Cardiac fibroblast (primary cell): ENCODE measurements at regions not wholly inside any gene's neighbourhood (a gene's known extent, or its start where the extent isn't known, plus 50 kb on each side); places are given as distances from the start of the nearest gene placed in this dataset.
A peak's percentile ranks its signal among the peaks of the same experiment; 100 is the strongest.

Experiments used
- DNase-seq, 2 donors: peaks; one replicate each; pipeline versions ENCODE4 v3.0.0 to v3.0.0-alpha.2; 2010; ENCODE audit warnings: low read depth in 2 of 2
- H3K4me3 ChIP-seq, 2 donors: replicated peaks in 1 of 2; 1 replicate in 1 of 2; 2 replicates in 1 of 2; pipeline ENCODE4 v1.5.1; 2011; ENCODE audit warnings: low read depth in 2 of 2, low read length in 2 of 2, mild to moderate bottlenecking in 2 of 2, moderate library complexity in 1 of 2
- TF ChIP-seq, protein P1 (sequence below): IDR thresholded peaks from one replicate; pipeline ENCODE4 v1.5.1; 2011; ENCODE audit warnings: low read depth, mild to moderate bottlenecking, low read length, inconsistent platforms

DNA sequence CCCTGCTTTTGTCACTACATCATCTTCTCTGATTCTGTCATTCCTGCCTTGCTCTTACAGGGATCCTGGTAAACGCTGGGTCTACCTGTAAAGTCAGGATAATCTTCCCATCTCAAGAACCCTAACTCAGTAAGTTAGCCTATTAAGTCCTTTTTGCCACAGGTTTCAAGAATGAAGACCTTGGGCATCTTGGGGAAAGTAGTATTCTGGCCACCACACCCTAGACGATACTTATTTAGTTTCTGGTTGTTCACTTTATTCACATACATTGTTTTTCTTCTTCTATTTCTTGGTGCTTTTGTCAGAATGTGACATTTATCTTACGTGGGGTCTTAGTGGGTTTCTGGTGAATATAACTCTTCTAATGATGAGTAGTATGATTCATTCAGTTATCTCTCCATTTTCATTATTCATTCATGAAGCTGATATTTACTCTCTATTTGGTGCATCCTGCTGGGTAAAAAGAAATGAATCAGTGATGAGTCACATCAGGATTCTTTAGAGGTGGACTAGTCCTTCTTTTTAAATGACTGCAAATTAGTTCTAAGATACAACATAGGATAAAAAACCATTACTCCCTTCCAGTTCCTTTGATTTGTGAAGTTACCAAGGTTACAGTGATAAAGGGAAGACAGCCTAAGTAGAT lies 514.4 kb upstream of the B3GALT2 start:
- TF ChIP-seq, protein P1, sequence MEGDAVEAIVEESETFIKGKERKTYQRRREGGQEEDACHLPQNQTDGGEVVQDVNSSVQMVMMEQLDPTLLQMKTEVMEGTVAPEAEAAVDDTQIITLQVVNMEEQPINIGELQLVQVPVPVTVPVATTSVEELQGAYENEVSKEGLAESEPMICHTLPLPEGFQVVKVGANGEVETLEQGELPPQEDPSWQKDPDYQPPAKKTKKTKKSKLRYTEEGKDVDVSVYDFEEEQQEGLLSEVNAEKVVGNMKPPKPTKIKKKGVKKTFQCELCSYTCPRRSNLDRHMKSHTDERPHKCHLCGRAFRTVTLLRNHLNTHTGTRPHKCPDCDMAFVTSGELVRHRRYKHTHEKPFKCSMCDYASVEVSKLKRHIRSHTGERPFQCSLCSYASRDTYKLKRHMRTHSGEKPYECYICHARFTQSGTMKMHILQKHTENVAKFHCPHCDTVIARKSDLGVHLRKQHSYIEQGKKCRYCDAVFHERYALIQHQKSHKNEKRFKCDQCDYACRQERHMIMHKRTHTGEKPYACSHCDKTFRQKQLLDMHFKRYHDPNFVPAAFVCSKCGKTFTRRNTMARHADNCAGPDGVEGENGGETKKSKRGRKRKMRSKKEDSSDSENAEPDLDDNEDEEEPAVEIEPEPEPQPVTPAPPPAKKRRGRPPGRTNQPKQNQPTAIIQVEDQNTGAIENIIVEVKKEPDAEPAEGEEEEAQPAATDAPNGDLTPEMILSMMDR, result no peak
- DNase-seq, result peak; percentile 28 to 50
- no peak overlapping the region for H3K4me3 ChIP-seq

DNA sequence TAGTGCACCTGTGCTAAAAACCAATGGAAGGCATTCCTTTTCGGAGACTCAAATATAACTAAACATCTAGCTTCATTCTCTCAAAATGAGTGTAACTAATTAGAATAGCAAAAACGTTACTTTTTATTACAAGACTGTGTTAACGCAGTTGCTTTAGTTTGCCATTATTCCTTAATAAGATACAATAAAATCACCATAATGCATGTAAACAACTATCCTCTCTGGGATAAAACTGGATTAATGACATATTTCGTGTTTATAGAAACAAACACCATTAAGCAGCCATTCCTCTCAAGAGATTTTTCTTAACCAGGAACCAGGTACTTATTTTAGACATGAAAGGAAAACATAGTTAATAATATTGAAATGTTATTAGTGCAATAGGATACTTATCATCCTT lies 512.8 kb upstream of the B3GALT2 start:
- TF ChIP-seq, protein P1, result no peak
- DNase-seq, result no peak
- H3K4me3 ChIP-seq, result no peak overlapping the region

DNA sequence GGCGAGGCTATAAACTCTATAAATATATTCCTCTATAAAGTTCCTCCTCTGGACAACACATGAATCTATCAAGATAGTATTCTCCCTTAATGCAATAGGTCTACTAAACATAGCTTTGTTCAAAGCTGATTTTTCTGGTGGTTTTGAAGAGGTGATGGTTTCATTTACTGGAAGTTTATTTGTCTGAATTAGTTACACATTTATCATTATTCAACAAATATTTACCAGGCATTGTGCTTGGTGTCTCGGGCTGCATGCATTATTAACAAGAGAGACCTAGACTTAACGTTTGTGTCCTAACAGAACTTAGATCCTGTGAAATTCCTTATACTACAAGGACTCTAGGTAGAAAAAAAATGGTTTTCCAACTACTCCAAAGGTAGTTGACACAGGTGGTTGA lies 511.4 kb upstream of the B3GALT2 start:
- TF ChIP-seq, protein P1, result no peak
- H3K4me3 ChIP-seq, result no peak overlapping the region
- DNase-seq, result no peak

DNA sequence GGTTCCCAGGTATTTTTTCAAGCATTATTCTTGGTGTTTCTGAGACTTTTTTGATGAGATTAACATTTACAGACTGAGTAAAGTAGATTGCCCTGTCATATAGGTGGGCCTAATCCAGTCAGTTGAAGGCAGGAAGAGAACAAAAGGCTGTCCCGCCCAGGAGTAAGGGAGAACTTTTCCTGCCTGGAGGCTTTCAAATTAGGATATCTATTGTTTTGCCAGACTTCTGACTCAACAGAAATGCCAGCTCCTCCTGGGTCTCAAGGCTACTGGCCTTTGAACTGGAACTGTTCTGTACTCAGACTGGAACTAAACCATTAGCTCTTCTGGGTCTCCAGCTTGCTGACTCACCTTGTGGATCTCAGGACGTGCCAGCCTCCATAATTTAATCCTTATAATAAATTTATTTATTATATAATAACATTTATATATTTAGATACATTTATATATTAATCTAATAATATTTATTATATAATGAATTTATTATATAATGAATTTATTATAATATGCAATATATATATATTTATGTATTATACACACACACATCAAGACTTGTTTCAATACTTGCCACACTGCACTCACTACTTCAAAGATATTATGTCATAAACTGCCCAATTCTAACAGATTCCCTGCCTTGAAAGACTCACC lies 510.8 kb upstream of the B3GALT2 start:
- no peak for DNase-seq
- no peak overlapping the region for H3K4me3 ChIP-seq
- TF ChIP-seq, protein P1, result no peak

DNA sequence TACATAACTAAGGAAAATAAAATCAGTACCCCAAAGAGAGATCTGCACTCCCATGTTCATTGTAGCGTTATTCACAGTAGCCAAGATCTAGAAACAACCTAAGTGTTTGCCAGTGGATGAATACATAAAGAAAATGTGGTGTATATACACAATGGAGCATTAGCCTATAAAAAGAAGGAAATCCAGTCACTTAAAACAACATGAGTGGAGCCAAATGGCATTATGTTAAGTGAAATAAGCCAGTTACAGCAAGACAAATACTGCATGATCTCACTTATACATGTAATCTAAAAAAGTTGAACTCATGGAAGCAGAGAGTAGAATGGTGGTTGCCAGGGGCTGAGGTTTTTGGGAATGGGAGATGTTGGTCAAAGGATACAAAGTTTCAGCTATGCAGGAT lies 508.3 kb upstream of the B3GALT2 start:
- TF ChIP-seq, protein P1, result no peak
- H3K4me3 ChIP-seq, result no peak overlapping the region
- no peak for DNase-seq

DNA sequence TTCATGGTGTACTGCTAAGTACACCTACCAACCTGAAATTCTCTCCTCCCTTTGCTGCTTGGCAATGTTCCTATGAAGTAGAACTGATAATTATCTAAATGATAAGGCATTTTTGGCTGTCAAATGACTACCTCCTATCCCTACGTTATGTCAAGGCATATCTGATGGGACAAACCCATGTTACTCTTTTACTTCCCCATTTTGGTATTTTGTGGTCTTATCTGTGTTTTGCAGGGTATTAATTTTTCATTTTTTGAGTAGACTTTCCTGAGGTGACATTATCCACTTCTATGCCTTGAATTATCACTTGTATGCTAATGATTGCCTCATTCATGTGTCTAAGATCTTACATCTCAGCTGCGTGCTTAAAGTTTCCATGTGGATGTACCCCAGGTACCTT lies 499.6 kb upstream of the B3GALT2 start:
- TF ChIP-seq, protein P1, result no peak
- no peak for DNase-seq
- no peak overlapping the region for H3K4me3 ChIP-seq

DNA sequence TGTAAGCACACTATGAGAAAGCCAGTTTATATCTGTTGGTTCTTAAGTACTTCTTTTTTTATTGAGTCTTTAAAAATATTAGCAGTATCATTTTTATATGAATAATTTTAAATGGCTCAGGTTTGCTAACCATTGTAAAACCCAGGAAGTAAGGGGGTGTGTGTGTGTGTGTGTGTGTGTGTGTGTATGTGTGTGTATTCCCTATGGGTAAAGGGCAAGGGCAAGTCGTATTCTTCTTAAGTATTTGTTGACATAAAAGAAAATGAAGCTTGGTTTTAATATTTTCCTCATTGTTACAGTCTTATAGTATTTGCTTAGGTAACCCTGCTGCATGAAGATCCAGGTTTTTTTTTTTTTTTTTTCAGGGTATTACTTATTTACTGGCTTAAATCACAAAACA lies 495.0 kb upstream of the B3GALT2 start:
- DNase-seq, result no peak
- no peak overlapping the region for H3K4me3 ChIP-seq
- TF ChIP-seq, protein P1, result no peak
